Bronchial epithelial cell (primary cell): ENCODE measurements at regions not wholly inside any gene's neighbourhood (a gene's known extent, or its start where the extent isn't known, plus 50 kb on each side); places are given as distances from the start of the nearest gene placed in this dataset.

Experiments used
- DNase-seq: peaks from one replicate; pipeline ENCODE4 v3.0.0-alpha.2; 2010; ENCODE audit warnings: low read depth
- FAIRE-seq: peaks from 2 replicates; lab custom pipeline; 2011; peaks lifted over from hg19 to GRCh38; lab: Jason Lieb, UNC
- H3K27me3 ChIP-seq: 2 replicates; pipeline ENCODE4 v1.5.1; 2011; ENCODE audit warnings: low read length; ENCODE audit not compliant: control insufficient read depth, insufficient read depth
- H3K36me3 ChIP-seq: 2 replicates; pipeline ENCODE4 v1.5.1; 2011; ENCODE audit warnings: low read length; ENCODE audit not compliant: control insufficient read depth, insufficient read depth
- H3K4me3 ChIP-seq: 2 replicates; pipeline ENCODE4 v1.5.1; 2011; ENCODE audit warnings: mild to moderate bottlenecking, low read depth, low read length, control low read depth
- TF ChIP-seq, protein P1 (sequence below): IDR thresholded peaks from 2 replicates; pipeline ENCODE4 v1.5.1; 2011; ENCODE audit warnings: mild to moderate bottlenecking, moderate library complexity, low read length, control low read depth, inconsistent platforms; ENCODE audit not compliant: insufficient read depth, severe bottlenecking

DNA sequence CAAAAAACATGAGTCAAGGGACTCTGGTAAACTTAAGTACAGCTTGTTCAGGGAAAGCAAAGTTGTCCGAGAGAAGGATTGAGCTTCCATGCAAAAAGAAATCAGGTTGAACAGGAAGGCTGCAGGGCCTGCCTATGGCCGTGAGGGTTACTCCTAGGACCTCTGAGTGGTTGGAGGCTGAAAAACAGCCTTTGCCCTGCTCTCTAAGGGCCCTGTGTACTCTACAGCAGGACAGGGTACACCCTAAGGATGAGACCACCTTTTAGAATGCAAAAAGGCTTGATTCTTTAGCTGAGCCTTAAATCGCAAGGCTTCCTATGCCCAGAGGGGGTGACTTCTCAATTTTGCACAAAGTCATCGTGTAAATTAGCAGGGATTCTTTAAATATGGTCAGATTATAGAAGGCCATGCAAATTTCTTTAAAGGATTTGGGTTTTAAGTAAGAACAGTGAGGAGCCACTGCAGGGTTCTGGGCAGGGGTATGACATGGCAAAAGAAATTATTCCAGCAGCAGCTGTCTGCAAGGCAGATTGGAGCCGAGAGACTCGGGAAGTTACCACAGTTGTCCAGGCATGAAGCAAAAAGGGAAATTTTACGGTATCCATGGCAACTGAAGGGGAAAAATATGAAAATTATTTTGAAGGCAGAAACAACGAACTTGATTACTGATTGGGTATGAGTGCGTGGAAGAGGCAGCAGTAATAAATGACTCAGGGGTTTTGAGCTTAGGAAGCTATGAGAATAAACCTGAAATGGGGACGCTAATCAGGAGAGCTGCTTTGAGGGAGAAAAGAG, 91.8 kb downstream of the FAM76B start:
- DNase-seq (no peak), FAIRE-seq (no peak)
- H3K27me3 ChIP-seq = no peaks in the 10 kb centered on the region
- H3K36me3 ChIP-seq = no peaks in the 10 kb centered on the region
- TF ChIP-seq, protein P1, sequence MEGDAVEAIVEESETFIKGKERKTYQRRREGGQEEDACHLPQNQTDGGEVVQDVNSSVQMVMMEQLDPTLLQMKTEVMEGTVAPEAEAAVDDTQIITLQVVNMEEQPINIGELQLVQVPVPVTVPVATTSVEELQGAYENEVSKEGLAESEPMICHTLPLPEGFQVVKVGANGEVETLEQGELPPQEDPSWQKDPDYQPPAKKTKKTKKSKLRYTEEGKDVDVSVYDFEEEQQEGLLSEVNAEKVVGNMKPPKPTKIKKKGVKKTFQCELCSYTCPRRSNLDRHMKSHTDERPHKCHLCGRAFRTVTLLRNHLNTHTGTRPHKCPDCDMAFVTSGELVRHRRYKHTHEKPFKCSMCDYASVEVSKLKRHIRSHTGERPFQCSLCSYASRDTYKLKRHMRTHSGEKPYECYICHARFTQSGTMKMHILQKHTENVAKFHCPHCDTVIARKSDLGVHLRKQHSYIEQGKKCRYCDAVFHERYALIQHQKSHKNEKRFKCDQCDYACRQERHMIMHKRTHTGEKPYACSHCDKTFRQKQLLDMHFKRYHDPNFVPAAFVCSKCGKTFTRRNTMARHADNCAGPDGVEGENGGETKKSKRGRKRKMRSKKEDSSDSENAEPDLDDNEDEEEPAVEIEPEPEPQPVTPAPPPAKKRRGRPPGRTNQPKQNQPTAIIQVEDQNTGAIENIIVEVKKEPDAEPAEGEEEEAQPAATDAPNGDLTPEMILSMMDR = no peak
- H3K4me3 ChIP-seq = no peak overlapping the region

DNA sequence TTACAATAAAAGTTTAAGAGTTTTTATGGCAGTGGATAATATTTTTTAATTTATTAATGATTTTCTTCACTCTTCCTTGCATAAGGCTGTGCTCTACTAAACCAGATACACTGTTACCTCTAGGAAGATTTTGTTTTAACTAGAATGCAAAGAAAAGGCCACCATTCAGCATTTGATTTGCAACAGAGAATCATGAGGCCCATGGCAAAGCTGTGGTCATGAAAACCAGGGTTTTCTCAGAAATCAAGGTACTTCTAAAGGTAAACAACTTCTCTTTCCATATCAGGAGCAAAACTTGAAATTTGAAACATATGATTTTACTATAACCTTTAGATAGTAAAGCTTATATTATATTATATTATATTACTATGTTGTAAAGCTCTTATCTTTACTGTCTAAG, 94.4 kb downstream of the FAM76B start:
- FAIRE-seq (no peak), DNase-seq (no peak)
- Histone ChIP-seq H3K36me3 (no peaks in the 10 kb centered on the region), H3K4me3 (no peak overlapping the region), H3K27me3 (no peaks in the 10 kb centered on the region)
- TF ChIP-seq, protein P1 = no peak

DNA sequence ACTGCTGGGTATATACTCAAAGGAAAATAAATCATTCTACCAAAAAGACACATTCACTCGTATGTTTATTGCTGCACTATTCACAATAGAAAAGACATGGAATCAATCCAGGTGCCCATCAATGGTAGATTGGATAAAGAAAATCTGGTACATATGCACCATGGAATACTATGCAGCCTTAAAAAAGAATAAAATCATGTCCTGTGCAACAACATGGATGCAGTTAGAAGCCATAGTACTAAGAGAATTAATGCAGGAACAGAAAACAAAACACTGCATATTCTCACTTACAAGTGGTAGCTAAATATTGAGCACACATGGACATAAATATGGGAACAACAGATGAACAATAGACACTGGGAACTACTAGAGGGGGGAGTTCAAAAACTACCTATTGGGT, 96.3 kb downstream of the FAM76B start:
- FAIRE-seq (no peak), DNase-seq (no peak)
- Histone ChIP-seq H3K4me3 (no peak overlapping the region), H3K27me3 (no peaks in the 10 kb centered on the region), H3K36me3 (no peaks in the 10 kb centered on the region)
- TF ChIP-seq, protein P1 = no peak

DNA sequence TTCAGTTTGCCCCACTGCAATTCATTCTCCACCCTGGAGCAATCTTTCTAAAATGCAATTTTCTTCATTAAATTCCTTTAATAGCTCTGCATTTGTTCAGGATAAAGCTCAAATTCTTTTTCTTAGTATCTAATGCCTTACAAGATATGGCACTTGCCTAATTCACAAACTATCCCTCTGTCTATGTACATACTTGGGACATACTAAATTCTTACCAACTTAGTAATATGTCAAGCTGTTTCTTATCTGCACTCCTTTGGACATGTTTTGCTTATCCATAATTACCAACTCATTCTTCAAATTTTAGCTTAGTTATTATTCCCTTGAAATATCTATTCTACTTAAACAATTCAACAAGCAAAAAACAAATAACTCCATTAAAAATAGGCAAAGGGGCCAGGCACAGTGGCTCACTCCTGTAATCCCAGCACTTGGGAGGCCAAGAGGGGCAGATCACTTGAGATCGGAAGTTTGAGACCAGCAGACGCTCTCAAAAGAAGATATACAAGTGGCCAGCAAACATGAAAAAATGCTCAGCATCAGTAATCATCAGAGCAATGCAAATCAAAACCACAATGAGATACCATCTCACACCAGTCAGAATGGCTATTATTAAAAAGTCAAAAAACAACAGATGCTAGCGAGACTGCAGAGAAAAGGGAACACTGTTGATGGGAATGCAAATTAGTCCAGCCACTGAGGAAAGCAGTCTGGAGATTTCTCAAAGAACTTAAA, 96.9 kb downstream of the FAM76B start:
- H3K27me3 ChIP-seq = no peaks in the 10 kb centered on the region
- FAIRE-seq = no peak

DNA sequence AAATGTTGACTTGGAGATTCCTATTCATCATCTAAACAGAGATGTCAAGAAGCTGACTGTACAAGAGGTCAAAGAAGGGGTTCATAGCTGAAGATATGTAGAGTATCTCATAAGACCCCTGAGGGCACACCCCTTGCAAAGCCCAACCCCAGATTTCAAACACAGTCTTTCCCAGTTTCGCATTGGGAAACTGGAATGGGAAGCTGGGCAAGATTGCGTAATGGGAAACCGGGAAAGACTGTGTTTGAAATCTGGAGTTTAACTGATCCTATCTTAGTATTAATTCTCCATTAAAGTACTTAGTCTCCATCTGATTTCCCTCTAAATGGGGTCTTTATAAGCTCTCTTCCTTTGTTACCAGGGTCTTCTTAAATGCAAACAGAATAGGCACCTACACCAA, 99.5 kb downstream of the FAM76B start:
- no peak for FAIRE-seq
- H3K4me3 ChIP-seq = no peak overlapping the region
- H3K36me3 ChIP-seq = no peaks in the 10 kb centered on the region
- no peak for DNase-seq
- H3K27me3 ChIP-seq = no peaks in the 10 kb centered on the region
- TF ChIP-seq, protein P1 = no peak

More for the DNA sequence above, 96.9 kb downstream of the FAM76B start:
- no peak for DNase-seq
- no peak overlapping the region for H3K4me3 ChIP-seq
- no peaks in the 10 kb centered on the region for H3K36me3 ChIP-seq
- TF ChIP-seq, protein P1 = no peak
